Peyer's patch (tissue), 4 donors: ENCODE measurements at regions not wholly inside any gene's neighbourhood (a gene's known extent, or its start where the extent isn't known, plus 50 kb on each side); places are given as distances from the start of the nearest gene placed in this dataset.

Experiments used
- POLR2A ChIP-seq, 2 donors: fragments of 450-650 bp; IDR thresholded peaks; one replicate each; pipeline ENCODE4 v1.5.1; 2017; ENCODE audit warnings: antibody characterized with exemption in 2 of 2, mild to moderate bottlenecking in 2 of 2, moderate library complexity in 2 of 2
- TF ChIP-seq, protein P1 (sequence below), 6 experiments: fragments of 450-650 bp in 4 of 6; fragments of 200-600 bp in 2 of 6; sonication (generic) in 1 of 6; IDR thresholded peaks; one replicate each; pipeline ENCODE4 v1.5.1; 2017 to 2019; ENCODE audit warnings: antibody characterized with exemption in 6 of 6, mild to moderate bottlenecking in 3 of 6, moderate library complexity in 1 of 6

DNA sequence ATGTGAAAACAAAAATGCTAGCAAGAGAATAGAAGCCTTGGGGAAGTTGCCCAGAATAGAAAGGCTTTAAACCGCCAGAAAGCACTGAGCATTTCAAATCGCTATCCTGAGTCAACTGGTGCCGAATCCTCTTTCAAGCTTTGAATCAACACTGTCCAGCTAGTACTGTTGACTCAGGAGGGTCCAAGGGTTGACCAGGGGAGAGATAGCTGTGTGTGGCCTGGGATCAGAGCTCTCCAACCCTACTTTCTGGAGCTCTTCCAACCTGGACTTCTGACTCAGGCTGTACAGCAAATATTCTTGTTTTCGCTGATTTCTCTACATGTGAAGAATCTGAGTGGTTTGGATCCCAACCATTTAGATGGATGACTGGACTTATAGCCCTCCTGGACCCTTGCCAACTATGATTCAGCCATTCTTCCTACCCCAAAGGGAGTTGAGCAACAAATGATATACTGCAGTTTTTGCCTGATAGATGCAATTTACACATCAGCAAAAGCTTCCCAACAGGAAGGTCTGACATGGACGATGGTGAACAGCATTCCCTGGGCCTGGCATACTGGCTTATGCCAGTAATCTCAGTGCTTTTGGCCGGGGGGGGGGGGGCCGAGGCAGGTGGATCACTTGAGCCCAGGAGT lies 154.0 kb upstream of the SDK2 start:
- TF ChIP-seq, protein P1, sequence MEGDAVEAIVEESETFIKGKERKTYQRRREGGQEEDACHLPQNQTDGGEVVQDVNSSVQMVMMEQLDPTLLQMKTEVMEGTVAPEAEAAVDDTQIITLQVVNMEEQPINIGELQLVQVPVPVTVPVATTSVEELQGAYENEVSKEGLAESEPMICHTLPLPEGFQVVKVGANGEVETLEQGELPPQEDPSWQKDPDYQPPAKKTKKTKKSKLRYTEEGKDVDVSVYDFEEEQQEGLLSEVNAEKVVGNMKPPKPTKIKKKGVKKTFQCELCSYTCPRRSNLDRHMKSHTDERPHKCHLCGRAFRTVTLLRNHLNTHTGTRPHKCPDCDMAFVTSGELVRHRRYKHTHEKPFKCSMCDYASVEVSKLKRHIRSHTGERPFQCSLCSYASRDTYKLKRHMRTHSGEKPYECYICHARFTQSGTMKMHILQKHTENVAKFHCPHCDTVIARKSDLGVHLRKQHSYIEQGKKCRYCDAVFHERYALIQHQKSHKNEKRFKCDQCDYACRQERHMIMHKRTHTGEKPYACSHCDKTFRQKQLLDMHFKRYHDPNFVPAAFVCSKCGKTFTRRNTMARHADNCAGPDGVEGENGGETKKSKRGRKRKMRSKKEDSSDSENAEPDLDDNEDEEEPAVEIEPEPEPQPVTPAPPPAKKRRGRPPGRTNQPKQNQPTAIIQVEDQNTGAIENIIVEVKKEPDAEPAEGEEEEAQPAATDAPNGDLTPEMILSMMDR (IDR thresholded peaks at IDR 0.05), result no peak
- TF ChIP-seq POLR2A (IDR thresholded peaks at IDR 0.05), result no peak
